MM.1S (cell line): ENCODE measurements at regions not wholly inside any gene's neighbourhood (a gene's known extent, or its start where the extent isn't known, plus 50 kb on each side); places are given as distances from the start of the nearest gene placed in this dataset.

Experiments
- DNase-seq: peaks from one replicate; pipeline ENCODE4 v3.0.0-alpha.2; 2015
- H2AFZ ChIP-seq: fragments of 300-600 bp; sonication (generic); 2 replicates; pipeline ENCODE4 v1.6.0; 2016; ENCODE audit warnings: antibody characterized with exemption, low read length
- H3F3A ChIP-seq: fragments of 300-600 bp; sonication (generic); 2 replicates; pipeline ENCODE4 v1.6.1; 2016; ENCODE audit warnings: mild to moderate bottlenecking, antibody characterized with exemption, low read length, moderate library complexity, mixed read lengths; ENCODE audit not compliant: insufficient read depth
- H3K27ac ChIP-seq: fragments of 300-600 bp; sonication (generic); 2 replicates; pipeline ENCODE4 v1.5.1; 2016; ENCODE audit warnings: mild to moderate bottlenecking, low read length
- H3K27me3 ChIP-seq: fragments of 300-600 bp; sonication (generic); replicated peaks from 2 replicates; pipeline ENCODE4 v1.6.0; 2016; ENCODE audit warnings: low read length; ENCODE audit not compliant: insufficient read depth
- H3K36me3 ChIP-seq: fragments of 300-600 bp; sonication (generic); replicated peaks from 2 replicates; pipeline ENCODE4 v1.6.1; 2016; ENCODE audit warnings: mild to moderate bottlenecking, low read length, mixed read lengths; ENCODE audit not compliant: insufficient read depth
- H3K4me1 ChIP-seq: fragments of 300-600 bp; sonication (generic); 2 replicates; pipeline ENCODE4 v1.6.1; 2016; ENCODE audit warnings: low read length, mixed read lengths
- H3K4me2 ChIP-seq: fragments of 300-600 bp; sonication (generic); 2 replicates; pipeline ENCODE4 v1.6.0; 2016; ENCODE audit warnings: low read depth, low read length
- H3K4me3 ChIP-seq: fragments of 300-600 bp; sonication (generic); 2 replicates; pipeline ENCODE4 v1.5.1; 2016; ENCODE audit warnings: low read length, mixed read lengths
- H3K79me2 ChIP-seq: fragments of 300-600 bp; sonication (generic); 2 replicates; pipeline ENCODE4 v1.6.1; 2016; ENCODE audit warnings: mixed run types, low read length, mixed read lengths
- H3K9ac ChIP-seq: fragments of 300-600 bp; sonication (generic); 2 replicates; pipeline ENCODE4 v1.6.1; 2016; ENCODE audit warnings: low read length, mixed read lengths
- H3K9me2 ChIP-seq: fragments of 300-600 bp; sonication (generic); replicated peaks from 2 replicates; pipeline ENCODE4 v1.6.1; 2016; ENCODE audit warnings: mild to moderate bottlenecking, low read length, mixed read lengths; ENCODE audit not compliant: insufficient read depth
- H3K9me3 ChIP-seq: fragments of 300-600 bp; sonication (generic); replicated peaks from 2 replicates; pipeline ENCODE4 v1.6.1; 2016; ENCODE audit warnings: mild to moderate bottlenecking, low read length, mixed read lengths; ENCODE audit not compliant: insufficient read depth
- H4K20me1 ChIP-seq: fragments of 300-600 bp; sonication (generic); 2 replicates; pipeline ENCODE4 v1.6.1; 2016; ENCODE audit warnings: mild to moderate bottlenecking, low read length, moderate library complexity, mixed read lengths; ENCODE audit not compliant: insufficient read depth
- EZH2 ChIP-seq: fragments of 300-600 bp; sonication (generic); optimal IDR thresholded peaks from 2 replicates; pipeline ENCODE3; 2017; ENCODE audit warnings: low read depth, mild to moderate bottlenecking, antibody characterized with exemption, low read length, mixed read lengths
- EZH2phosphoT487 ChIP-seq: fragments of 300-600 bp; sonication (generic); IDR thresholded peaks from 2 replicates; pipeline ENCODE4 v1.6.1; 2018; ENCODE audit warnings: antibody characterized with exemption, low read length
- TF ChIP-seq, protein P1 (sequence below): fragments of 300-600 bp; sonication (generic); IDR thresholded peaks from 2 replicates; pipeline ENCODE4 v1.5.1; 2016; ENCODE audit warnings: antibody characterized with exemption, low read length, mixed read lengths

DNA sequence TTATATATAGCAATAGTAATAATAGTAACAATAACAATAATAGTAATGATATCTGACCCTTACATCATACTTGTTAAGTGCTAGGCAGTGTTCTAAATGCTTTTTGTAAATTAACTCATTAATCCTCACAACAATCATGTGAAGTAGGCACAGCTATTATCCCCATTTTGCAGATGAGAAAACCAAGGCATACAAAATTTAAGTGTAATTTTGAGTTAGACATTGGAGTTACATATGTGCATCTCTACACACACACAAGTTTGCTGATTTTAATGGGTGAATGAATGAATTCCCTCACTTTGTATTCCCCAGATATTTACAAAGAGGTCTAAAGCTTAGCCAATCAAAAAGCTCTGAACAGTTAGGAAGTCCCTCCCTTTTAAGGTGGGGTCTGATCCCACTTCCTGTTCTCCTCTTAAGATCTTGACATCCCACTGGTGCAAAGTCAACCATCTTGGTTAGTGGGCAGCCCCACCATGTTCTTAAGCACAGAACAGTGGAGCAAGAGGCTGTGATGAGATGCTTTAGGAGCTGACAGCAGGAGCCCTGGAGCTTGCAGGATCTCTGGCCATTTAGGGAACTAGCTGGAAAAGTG, 85.3 kb upstream of the FOXP4 start:
- no peak overlapping the region for H3K4me3 ChIP-seq
- H3K79me2 ChIP-seq, result no peaks in the 10 kb centered on the region
- H3K36me3 ChIP-seq, result no peaks in the 10 kb centered on the region
- no peaks in the 10 kb centered on the region for H3K9me2 ChIP-seq
- no peaks in the 10 kb centered on the region for H3K9me3 ChIP-seq
- H3K27me3 ChIP-seq, result peaks cover 37% of the 10 kb centered on the region
- no peak overlapping the region for H3K4me2 ChIP-seq
- no peak overlapping the region for H3K9ac ChIP-seq
- H3K4me1 ChIP-seq, result no peaks in the 10 kb centered on the region
- no peaks in the 10 kb centered on the region for H3F3A ChIP-seq
- H2AFZ ChIP-seq, result no peak overlapping the region
- no peak for DNase-seq
- no peaks in the 10 kb centered on the region for H4K20me1 ChIP-seq
- no peak overlapping the region for H3K27ac ChIP-seq
- TF ChIP-seq, protein P1, sequence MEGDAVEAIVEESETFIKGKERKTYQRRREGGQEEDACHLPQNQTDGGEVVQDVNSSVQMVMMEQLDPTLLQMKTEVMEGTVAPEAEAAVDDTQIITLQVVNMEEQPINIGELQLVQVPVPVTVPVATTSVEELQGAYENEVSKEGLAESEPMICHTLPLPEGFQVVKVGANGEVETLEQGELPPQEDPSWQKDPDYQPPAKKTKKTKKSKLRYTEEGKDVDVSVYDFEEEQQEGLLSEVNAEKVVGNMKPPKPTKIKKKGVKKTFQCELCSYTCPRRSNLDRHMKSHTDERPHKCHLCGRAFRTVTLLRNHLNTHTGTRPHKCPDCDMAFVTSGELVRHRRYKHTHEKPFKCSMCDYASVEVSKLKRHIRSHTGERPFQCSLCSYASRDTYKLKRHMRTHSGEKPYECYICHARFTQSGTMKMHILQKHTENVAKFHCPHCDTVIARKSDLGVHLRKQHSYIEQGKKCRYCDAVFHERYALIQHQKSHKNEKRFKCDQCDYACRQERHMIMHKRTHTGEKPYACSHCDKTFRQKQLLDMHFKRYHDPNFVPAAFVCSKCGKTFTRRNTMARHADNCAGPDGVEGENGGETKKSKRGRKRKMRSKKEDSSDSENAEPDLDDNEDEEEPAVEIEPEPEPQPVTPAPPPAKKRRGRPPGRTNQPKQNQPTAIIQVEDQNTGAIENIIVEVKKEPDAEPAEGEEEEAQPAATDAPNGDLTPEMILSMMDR, result no peak
- TF ChIP-seq EZH2phosphoT487 (no peak), EZH2 (no peak)

DNA sequence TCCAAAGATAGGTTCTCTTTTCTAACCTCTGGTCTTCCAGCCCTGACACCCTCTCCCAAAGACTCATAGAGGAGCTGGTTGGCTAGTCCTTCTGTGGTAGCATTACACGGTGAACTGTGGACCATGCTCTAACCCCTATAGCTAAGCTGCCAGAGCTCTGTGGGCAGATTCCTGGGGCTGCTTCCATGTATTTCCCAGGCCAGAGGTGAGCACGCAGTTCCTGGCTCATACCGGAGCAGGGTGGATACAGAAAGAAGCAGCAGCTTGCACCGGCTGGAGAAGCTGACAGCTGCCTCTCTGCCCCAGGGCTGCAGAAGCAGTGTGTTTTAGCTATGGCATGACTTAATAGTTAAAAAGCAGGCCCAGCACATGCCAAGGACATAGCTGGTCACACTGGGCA, 84.1 kb upstream of the FOXP4 start:
- Histone ChIP-seq H3K9me3 (no peaks in the 10 kb centered on the region), H4K20me1 (no peaks in the 10 kb centered on the region), H3K36me3 (no peaks in the 10 kb centered on the region), H3F3A (no peaks in the 10 kb centered on the region), H3K27ac (no peak overlapping the region), H3K4me3 (no peak overlapping the region), H3K9me2 (no peaks in the 10 kb centered on the region), H3K4me1 (no peaks in the 10 kb centered on the region), H2AFZ (no peak overlapping the region), H3K79me2 (no peaks in the 10 kb centered on the region), H3K4me2 (no peak overlapping the region), H3K27me3 (peaks cover 49% of the 10 kb centered on the region), H3K9ac (no peak overlapping the region)
- no peak for TF ChIP-seq EZH2
- no peak for TF ChIP-seq EZH2phosphoT487
- TF ChIP-seq, protein P1, result no peak
- DNase-seq, result no peak

DNA sequence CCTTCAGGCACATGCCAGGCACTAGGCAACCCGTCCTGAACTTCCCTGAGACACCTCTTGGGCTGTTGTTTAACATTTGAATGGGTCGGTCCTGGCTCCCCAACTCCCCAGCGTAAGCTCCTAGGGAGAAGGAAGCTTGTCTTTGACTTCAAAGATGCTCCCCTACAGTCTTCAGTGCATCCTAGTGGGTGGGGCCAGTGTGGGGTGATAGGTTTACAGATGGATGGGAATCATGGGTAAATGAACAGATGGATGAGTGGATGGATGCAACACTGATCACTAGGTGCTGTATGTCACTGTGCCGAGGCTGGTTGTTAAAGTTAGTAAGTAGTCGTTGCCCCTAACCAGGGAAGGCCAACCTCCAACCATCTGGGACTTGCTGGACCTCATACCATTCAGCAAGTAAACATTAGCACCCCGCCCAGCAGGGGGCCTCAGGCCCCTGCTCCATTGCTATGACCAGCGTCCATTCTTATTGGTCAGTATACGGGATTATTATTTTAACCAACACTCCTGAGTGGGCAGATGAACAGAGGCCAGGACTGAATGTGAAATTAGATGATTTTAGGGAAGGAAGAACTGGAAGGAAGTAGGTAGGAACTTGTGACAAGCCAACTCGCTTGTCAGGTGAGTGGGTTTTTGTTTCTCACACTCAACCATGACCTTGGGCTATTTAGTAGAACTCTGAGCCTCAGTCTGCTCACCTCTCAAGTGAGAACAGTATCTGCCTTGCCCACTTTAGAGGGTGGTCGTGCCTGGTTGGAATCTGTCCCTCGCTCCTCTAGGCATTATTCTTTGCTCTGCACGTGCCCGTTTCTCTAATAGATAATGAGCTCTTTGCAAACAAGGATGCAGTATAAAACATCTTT, 82.9 kb upstream of the FOXP4 start:
- H3K4me1 ChIP-seq, result no peaks in the 10 kb centered on the region
- no peaks in the 10 kb centered on the region for H3K79me2 ChIP-seq
- no peak overlapping the region for H3K4me2 ChIP-seq
- no peak overlapping the region for H3K9ac ChIP-seq
- TF ChIP-seq, protein P1, result peak; percentile 65
- no peak for TF ChIP-seq EZH2phosphoT487
- no peak overlapping the region for H3K27ac ChIP-seq
- H3K4me3 ChIP-seq, result no peak overlapping the region
- no peaks in the 10 kb centered on the region for H3K9me3 ChIP-seq
- no peaks in the 10 kb centered on the region for H3F3A ChIP-seq
- no peaks in the 10 kb centered on the region for H3K36me3 ChIP-seq
- H3K9me2 ChIP-seq, result no peaks in the 10 kb centered on the region
- peak; percentile 26 for DNase-seq
- no peak overlapping the region for H2AFZ ChIP-seq
- H4K20me1 ChIP-seq, result no peaks in the 10 kb centered on the region
- peaks cover 59% of the 10 kb centered on the region for H3K27me3 ChIP-seq
